ENCODE measurements at regions not wholly inside any gene's neighbourhood (a gene's known extent, or its start where the extent isn't known, plus 50 kb on each side); places are given as distances from the start of the nearest gene placed in this dataset.

DNA sequence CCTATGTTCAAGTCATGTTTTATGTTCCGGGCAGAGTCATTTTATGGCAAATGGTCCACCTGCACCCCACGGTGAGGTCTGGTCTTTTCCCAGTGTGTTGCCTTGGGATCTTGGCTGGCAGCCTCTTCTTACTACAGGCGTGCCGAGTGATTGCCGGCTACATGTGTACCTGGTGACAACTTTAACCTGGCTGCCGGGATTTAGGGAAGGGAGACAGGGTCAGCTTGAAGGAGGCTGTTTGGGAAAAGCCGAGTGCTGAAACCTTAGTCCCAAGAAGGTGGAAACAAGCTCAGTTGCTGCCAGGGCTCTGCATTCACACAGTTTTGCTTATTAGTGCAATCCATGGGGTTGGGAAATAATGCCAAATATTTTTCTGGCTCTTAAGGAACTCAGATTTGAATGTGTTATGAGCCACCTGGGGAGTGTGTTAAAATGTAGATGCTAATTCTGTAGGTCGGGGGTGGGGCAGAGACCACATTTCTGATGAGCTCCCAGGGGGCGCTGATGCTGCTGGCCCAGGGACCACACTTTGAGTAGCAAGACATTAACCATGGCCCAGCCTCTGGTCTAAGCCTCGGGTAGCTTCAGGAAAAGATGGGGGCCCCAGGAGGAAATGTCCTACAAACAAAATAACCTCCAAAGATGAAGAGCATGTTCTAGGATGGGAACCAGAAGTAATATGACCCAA lies 179.6 kb downstream of the TBX5 start:
- DNase-seq: no peak
- Histone ChIP-seq H3K27ac (no peak overlapping the region), H3K4me3 (no peak overlapping the region), H3K36me3 (no peaks in the 10 kb centered on the region), H3K27me3 (ENCODE audit: low read depth) (no peaks in the 10 kb centered on the region), H3K9me3 (no peaks in the 10 kb centered on the region), H3K4me1 (no peaks in the 10 kb centered on the region)
- TF ChIP-seq, protein P1, sequence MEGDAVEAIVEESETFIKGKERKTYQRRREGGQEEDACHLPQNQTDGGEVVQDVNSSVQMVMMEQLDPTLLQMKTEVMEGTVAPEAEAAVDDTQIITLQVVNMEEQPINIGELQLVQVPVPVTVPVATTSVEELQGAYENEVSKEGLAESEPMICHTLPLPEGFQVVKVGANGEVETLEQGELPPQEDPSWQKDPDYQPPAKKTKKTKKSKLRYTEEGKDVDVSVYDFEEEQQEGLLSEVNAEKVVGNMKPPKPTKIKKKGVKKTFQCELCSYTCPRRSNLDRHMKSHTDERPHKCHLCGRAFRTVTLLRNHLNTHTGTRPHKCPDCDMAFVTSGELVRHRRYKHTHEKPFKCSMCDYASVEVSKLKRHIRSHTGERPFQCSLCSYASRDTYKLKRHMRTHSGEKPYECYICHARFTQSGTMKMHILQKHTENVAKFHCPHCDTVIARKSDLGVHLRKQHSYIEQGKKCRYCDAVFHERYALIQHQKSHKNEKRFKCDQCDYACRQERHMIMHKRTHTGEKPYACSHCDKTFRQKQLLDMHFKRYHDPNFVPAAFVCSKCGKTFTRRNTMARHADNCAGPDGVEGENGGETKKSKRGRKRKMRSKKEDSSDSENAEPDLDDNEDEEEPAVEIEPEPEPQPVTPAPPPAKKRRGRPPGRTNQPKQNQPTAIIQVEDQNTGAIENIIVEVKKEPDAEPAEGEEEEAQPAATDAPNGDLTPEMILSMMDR (IDR thresholded peaks at IDR 0.05): no peak
- ATAC-seq: no peak
- intact Hi-C loops (cut with DNase I): no loop called here

DNA sequence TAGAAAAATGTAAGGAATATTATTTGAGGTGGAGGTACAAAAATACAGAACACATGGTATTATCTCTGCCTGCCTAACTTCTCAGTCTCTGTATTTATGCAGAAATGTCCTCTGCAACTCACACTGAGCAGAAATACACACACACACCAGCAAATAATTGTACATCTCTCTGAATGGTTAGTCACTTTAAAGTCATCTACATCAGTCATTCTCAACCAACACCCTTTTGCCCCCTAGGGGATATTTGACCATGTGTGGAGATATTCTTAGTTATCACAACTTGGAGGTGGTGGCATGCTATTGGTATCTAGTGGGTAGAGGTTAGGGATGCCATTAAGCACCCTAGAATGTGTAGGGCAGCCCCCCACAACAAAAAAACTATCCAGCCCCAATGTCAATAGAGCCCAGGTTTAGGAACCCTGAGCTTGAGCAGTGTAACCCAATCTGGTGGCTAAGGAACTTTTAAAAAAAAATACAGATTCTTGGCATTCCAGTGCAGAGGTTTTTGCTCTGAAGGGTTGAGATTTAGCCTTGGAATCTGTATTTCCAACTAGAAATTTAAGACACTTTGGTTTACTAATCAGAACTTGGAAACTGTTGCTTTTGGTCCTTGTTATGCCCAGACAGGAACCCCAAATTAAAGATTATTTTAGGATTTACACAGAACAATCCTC lies 183.8 kb downstream of the TBX5 start:
- ATAC-seq: no peak
- TF ChIP-seq, protein P1 (IDR thresholded peaks at IDR 0.05): no peak
- Histone ChIP-seq H3K4me3 (no peak overlapping the region), H3K27me3 (ENCODE audit: low read depth) (no peaks in the 10 kb centered on the region), H3K4me1 (no peaks in the 10 kb centered on the region), H3K36me3 (no peaks in the 10 kb centered on the region), H3K27ac (no peak overlapping the region), H3K9me3 (no peaks in the 10 kb centered on the region)
- intact Hi-C loops (cut with DNase I): no loop called here
- no peak for DNase-seq

DNA sequence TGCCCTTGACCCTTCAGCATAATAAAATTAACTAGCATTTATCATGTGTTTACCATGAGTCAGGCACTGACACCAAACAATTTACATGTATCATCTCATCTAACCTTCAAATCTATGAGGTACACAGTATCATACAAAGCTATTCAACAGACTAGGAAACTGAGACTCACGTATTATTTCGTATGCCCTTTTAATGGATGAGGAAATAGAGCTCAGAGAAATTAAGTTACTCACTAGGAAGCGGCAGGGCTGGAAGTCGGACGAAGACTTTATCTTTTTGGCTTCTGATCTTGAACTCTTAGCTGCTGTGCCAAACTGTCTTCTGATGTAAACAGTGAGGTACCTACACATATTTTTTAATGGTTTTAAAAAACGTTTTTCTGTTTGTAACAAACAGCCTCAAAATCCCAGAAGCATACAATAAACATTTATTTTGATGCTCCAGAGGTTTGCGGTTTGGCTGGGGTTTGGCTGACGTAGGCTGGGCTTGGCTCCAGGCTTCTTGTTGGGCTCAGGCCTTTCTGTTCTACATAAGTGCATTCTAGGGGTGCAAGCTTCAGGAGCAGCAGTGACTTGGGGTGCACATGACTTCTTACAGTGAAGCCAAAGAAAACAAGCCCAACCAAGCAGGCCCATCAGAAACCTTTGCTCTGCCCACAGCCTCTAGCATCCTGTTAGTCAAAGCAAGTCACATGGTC lies 184.7 kb downstream of the TBX5 start:
- no peak overlapping the region for H3K27ac ChIP-seq
- no peaks in the 10 kb centered on the region for H3K4me1 ChIP-seq
- ATAC-seq (no peak), DNase-seq (no peak)
- intact Hi-C loops (cut with DNase I): no loop called here
- TF ChIP-seq, protein P1 (IDR thresholded peaks at IDR 0.05): no peak
- no peaks in the 10 kb centered on the region for H3K9me3 ChIP-seq
- H3K4me3 ChIP-seq: no peak overlapping the region
- no peaks in the 10 kb centered on the region for H3K27me3 ChIP-seq (ENCODE audit: low read depth)
- no peaks in the 10 kb centered on the region for H3K36me3 ChIP-seq

DNA sequence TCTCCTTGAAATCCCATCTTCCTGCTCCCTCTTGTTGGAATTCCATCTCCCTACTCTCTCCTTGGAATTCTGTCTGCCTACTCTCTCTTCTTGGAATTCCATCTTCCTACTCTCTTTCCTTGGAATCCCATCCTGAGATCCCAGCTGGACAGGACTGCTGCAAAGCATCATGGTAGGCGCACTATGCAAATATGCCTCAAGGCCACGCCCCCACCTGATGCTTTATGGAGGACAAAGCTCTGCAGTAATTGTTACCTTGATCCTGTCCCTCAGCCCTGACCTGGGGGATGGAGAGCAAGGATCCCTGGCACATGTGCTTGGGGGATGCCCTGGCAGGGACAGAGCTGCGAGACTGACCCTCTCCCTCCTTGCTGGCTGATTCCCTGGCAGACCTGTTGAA lies 185.6 kb downstream of the TBX5 start:
- Histone ChIP-seq H3K4me3 (no peak overlapping the region), H3K36me3 (no peaks in the 10 kb centered on the region), H3K27ac (no peak overlapping the region), H3K27me3 (ENCODE audit: low read depth) (no peaks in the 10 kb centered on the region), H3K4me1 (no peaks in the 10 kb centered on the region), H3K9me3 (no peaks in the 10 kb centered on the region)
- intact Hi-C loops (cut with DNase I): no loop called here
- DNase-seq: no peak
- ATAC-seq: no peak
- TF ChIP-seq, protein P1 (IDR thresholded peaks at IDR 0.05): no peak

DNA sequence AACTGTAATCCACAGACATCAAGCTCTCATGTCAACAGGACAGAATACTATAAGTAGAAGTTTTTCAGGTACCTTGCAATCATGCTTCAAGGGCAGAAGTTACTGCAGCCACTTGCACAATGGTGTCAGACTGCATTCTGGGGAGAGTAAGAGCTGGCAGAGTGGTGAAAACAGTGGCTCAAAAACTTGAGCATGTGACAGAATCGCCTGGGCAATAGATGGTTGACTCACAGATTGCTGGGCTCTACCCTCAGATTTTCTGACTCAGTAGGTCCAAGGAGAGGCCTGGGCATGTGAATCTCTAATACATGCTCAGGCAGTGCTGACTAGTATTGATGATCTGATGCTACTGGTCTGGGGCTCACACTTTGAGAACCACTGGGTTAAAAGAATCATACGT lies 187.8 kb downstream of the TBX5 start:
- H3K4me1 ChIP-seq: no peaks in the 10 kb centered on the region
- TF ChIP-seq, protein P1 (IDR thresholded peaks at IDR 0.05): no peak
- ATAC-seq: no peak
- no peak overlapping the region for H3K27ac ChIP-seq
- no peak for DNase-seq
- no peak overlapping the region for H3K4me3 ChIP-seq
- H3K27me3 ChIP-seq (ENCODE audit: low read depth): no peaks in the 10 kb centered on the region
- no peaks in the 10 kb centered on the region for H3K9me3 ChIP-seq
- intact Hi-C loops (cut with DNase I): no loop called here
- no peaks in the 10 kb centered on the region for H3K36me3 ChIP-seq

Data from lower lobe of right lung (tissue), 2 donors.